GM12874 (cell line): ENCODE measurements at regions not wholly inside any gene's neighbourhood (a gene's known extent, or its start where the extent isn't known, plus 50 kb on each side); places are given as distances from the start of the nearest gene placed in this dataset.

Source experiments
- CTCF ChIP-seq: IDR thresholded peaks from 2 replicates; pipeline ENCODE4 v1.5.1; 2011; ENCODE audit warnings: low read depth, mild to moderate bottlenecking, control low read depth, low read length, moderate library complexity; ENCODE audit not compliant: insufficient read depth

GRCh38 chr5:116885825-116886224 is 311.2 kb upstream of the SEMA6A start:
- no peak for TF ChIP-seq CTCF

- TF ChIP-seq CTCF = no peak
Observed at GRCh38 chr5:116883875-116884274, 309.3 kb upstream of the SEMA6A start.

- no peak for TF ChIP-seq CTCF
Observed at GRCh38 chr5:116881921-116882531, 307.4 kb upstream of the SEMA6A start.

GRCh38 chr5:116880601-116881000 is 306.0 kb upstream of the SEMA6A start:
- no peak for TF ChIP-seq CTCF

GRCh38 chr5:116880150-116880549 is 305.5 kb upstream of the SEMA6A start:
- TF ChIP-seq CTCF = no peak

GRCh38 chr5:116876240-116876840 is 301.7 kb upstream of the SEMA6A start:
- TF ChIP-seq CTCF = no peak

GRCh38 chr5:116872986-116873385 is 298.4 kb upstream of the SEMA6A start:
- no peak for TF ChIP-seq CTCF
